ENCODE measurements at regions not wholly inside any gene's neighbourhood (a gene's known extent, or its start where the extent isn't known, plus 50 kb on each side); places are given as distances from the start of the nearest gene placed in this dataset.

GRCh38 chr16:63349961-63350360, 1313.7 kb upstream of the CDH8 start:
- DNase-seq (ENCODE audit: low read depth): no peak

DNA sequence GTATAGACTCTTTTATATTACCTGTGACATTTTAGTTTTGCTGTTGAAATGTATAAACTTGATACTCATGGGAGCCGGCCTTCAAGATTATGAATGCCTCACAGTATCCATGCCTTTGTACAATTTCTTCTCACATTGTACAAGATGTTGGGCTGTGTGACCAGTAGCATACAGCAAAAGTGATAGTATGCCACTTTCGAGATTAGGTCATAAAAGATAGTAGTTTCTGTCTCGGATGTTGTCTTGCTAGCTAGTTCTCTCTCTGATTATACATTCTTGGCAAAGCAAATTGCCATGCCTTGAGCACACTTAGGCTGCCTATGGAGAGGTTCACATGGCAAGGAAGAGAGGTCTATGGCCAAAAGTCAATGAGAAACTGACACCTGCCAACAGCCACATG, 1309.8 kb upstream of the CDH8 start:
- no peak for DNase-seq (ENCODE audit: low read depth)

DNA sequence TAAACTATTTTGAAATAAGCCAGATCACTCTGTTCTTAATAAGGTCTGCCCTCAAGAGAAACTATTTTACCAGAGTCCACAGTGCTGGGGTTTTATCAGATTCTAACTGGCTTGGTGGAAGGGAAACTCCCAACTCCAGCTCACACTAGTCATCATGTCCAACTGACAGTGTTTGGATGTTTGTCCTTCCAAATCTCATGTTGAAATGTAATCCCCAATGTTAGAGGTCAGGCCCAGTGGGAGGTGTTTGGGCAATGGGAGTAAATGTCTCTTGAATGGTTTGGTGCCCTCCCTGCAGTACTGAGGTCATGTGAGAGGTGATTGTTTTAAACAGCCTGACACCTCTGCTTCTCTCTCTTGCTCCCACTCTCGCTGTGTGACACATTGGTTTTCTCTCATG, 1301.0 kb upstream of the CDH8 start:
- DNase-seq (ENCODE audit: low read depth): no peak

- DNase-seq (ENCODE audit: low read depth): no peak
Measured at GRCh38 chr16:63331111-63331510, 1294.9 kb upstream of the CDH8 start.

DNA sequence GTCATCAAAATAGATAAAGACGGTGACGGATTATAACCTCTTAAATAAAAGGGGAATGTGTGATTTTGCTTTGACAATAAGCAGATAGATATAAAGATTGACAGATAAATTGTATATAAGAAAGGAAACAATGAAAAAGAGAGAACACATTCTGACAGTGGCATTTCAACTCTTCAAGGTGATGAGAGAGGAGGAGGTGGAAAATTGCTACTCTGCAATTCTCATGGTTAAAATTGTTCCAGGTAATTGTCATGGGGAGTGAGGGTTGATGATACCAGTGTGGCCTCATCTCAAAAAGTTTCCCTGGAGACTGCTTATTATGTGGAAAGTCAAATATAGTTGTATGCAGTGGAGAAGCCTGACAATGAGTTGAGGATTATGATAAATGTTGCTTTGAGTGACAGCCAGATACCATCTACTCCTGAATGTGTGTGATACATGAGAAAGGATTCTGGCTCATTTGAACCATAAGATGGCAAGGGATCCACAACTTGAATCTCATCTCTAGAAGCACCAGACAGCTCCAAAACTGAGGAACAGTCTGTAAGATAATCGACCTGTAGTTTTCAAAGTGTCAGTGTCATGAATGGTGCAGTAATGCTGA, 1290.6 kb upstream of the CDH8 start:
- no peak for DNase-seq (ENCODE audit: low read depth)

GRCh38 chr16:63323722-63324705, 1287.8 kb upstream of the CDH8 start:
- DNase-seq (ENCODE audit: low read depth): no peak

- DNase-seq (ENCODE audit: low read depth): no peak
Measured at GRCh38 chr16:63323055-63323454, 1286.8 kb upstream of the CDH8 start.

DNA sequence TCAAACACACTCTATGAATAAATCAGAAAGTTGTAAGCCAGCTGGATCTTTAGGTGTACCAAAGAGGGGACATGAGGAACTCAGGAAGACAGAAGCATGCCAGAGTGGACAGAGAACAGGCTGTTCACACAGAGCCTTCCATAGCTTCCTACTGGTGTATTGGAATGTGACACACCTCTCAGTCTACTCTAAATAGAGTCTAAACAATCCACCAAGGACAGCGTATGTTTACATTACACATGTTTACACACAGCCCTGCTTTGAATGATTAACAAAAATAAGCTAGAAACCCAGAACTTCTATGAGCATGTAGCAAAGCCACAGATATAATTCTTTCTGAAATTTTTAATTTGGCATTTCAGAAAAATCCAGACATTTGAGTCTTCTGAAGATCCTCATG, 1279.0 kb upstream of the CDH8 start:
- no peak for DNase-seq (ENCODE audit: low read depth)

- DNase-seq (ENCODE audit: low read depth): no peak
Measured at GRCh38 chr16:63312346-63312745, 1276.1 kb upstream of the CDH8 start.

- no peak for DNase-seq (ENCODE audit: low read depth)
Measured at GRCh38 chr16:63311313-63311712, 1275.1 kb upstream of the CDH8 start.

DNA sequence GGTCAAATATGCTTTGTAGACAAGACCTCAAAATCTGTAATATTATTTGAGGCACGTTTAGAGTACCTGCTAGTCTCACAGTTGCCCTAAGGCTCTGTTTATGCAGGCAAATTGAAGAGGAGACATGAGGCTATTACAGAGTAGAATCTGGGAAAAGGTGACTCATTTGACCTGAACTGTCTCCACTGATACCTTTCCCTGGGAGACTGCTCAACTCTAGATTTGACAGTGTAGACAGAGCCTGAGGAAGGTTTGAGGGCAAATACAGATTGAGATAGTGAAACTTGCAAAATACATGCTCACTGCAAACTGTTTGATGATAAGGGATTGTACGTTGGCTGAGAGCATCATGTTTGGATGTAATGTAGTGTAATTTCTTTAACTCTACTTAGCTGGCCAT, 1266.6 kb upstream of the CDH8 start:
- DNase-seq (ENCODE audit: low read depth): no peak

- no peak for DNase-seq (ENCODE audit: low read depth)
Measured at GRCh38 chr16:63301349-63301748, 1265.1 kb upstream of the CDH8 start.

- no peak for DNase-seq (ENCODE audit: low read depth)
Measured at GRCh38 chr16:63298993-63299392, 1262.8 kb upstream of the CDH8 start.

- DNase-seq (ENCODE audit: low read depth): no peak
Measured at GRCh38 chr16:63292036-63292435, 1255.8 kb upstream of the CDH8 start.

GRCh38 chr16:63289834-63290460, 1253.7 kb upstream of the CDH8 start:
- peak; percentile 1 for DNase-seq (ENCODE audit: low read depth)

DNA sequence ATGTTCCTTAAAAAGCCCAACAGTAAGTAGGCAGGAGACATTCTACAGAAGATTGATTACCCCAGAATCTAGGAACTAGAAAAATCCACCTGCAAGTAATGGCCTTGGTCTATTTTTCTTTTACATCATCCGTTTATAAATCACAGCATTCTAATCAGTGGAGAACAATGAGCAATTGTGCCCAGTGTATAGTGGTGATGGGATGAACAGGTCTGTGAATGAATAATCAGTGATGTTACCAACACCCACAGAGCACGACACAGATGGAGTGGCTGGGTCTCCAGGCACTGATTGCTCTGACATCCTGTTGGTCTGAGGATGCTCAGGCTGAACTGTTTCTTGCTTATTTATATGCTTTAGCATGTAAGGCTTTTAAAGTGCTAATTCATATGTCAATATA, 1251.2 kb upstream of the CDH8 start:
- no peak for DNase-seq (ENCODE audit: low read depth)

GRCh38 chr16:63283721-63284120, 1247.5 kb upstream of the CDH8 start:
- DNase-seq (ENCODE audit: low read depth): no peak

- no peak for DNase-seq (ENCODE audit: low read depth)
Measured at GRCh38 chr16:63244631-63245030, 1208.4 kb upstream of the CDH8 start.

DNA sequence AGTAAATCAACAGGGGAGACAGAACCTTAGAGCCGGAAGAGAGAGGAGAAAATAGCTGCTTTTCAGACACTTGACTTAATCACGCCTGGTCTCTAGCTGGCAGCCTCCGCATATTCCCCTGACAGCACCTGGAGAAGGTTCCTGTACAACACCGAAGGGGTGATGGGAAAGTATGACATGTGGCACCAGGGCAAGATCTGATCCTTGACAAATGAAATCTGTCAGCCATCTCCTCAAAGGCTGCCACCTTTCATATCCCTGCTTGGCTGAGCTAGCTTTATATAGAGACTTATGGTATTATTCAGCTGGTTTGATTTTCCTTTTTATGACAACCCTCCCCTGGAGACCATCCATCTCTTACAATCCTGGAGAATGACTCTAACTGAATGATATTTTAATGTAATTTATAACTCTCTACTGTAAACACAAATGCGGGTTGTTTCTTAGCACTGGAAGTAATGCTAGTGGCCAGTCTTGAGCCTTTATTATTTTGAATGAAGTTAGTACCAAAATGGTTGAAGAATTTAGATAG, 1205.3 kb upstream of the CDH8 start:
- no peak for DNase-seq (ENCODE audit: low read depth)

GRCh38 chr16:63239065-63239570, 1202.9 kb upstream of the CDH8 start:
- no peak for DNase-seq (ENCODE audit: low read depth)

DNA sequence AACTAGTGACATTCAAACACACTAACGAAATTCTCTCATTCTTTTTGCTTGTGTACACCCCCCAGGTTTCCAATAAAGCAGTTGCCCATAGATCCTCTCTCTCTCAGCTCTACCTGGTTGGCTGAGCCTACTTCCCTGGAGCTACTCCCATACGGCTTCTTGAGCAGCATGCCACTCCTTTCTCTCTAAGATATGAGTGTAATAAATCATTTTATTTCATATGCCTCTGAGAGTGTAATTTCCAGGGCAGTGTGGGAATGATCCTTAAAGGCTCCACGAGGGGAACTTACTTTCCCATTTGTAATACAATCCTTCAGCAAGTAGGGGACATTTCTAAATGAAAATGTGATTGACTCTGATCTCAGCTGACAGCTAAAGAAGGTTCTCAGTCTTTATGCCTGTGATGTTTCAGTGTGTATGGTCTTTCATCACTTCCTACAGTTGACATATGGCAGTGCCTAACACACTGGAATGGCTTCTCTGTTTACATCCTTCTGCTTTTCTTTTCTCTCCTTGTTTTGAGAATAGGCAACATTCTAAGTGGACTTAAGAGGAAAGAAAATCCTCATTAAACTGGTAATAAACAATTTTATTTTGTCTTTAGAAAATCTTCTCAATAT, 1194.3 kb upstream of the CDH8 start:
- no peak for DNase-seq (ENCODE audit: low read depth)

DNA sequence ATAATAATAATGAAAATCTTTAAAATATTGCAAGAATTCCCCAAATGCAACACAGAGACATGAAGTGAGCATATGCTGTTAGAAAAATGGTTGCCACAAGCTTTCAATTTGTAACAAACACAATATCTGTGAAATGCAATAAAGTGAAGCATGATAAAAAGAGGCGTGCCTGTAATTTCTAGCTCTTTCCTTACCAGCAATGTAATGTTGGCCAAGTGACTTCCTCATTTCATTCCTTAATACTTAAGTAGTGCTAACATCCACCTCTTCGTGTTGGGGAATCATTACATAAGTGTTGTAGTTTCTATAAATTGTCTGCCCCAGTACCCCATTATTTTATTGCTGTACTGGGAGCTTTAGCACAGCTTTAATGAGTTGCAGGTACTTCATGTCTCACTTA, 1192.0 kb upstream of the CDH8 start:
- no peak for DNase-seq (ENCODE audit: low read depth)
